ENCODE measurements at regions not wholly inside any gene's neighbourhood (a gene's known extent, or its start where the extent isn't known, plus 50 kb on each side); places are given as distances from the start of the nearest gene placed in this dataset.
A peak's percentile ranks its signal among the peaks of the same experiment; 100 is the strongest.
"Not testable (repeated sequence)": the region's sequence is repeated elsewhere in the genome, so short reads cannot be mapped to it uniquely, and the experiment has no call there.

GRCh38 chr5:18285257-18285656 is 651.0 kb downstream of the TAF11L14 start:
- in situ Hi-C loops (cut with HindIII; ENCODE audit: low sequenced_read_pairs): no loop called here
- DNase-seq (ENCODE audit: low read depth, low spot score): no peak
- no peak for TF ChIP-seq CTCF (IDR thresholded peaks at IDR 0.05; ENCODE audit: low read depth, low read length)
- no peak overlapping the region for H3K4me3 ChIP-seq (ENCODE audit: low read depth, low read length)

GRCh38 chr5:18292146-18292545 is 657.9 kb downstream of the TAF11L14 start:
- in situ Hi-C loops (cut with HindIII; ENCODE audit: low sequenced_read_pairs): no loop called here
- no peak overlapping the region for H3K4me3 ChIP-seq (ENCODE audit: low read depth, low read length)
- no peak for TF ChIP-seq CTCF (IDR thresholded peaks at IDR 0.05; ENCODE audit: low read depth, low read length)

GRCh38 chr5:18295696-18296095 is 661.4 kb downstream of the TAF11L14 start:
- H3K4me3 ChIP-seq (ENCODE audit: low read depth, low read length); in situ Hi-C loops (cut with HindIII; ENCODE audit: low sequenced_read_pairs); DNase-seq (ENCODE audit: low read depth, low spot score): not testable (repeated sequence)

More at GRCh38 chr5:18292146-18292545, 657.9 kb downstream of the TAF11L14 start:
- no peak for DNase-seq (ENCODE audit: low read depth, low spot score)

GRCh38 chr5:18299166-18299565 is 664.9 kb downstream of the TAF11L14 start:
- no peak for DNase-seq (ENCODE audit: low read depth, low spot score)
- in situ Hi-C loops (cut with HindIII; ENCODE audit: low sequenced_read_pairs): no loop called here
- H3K4me3 ChIP-seq (ENCODE audit: low read depth, low read length): no peak overlapping the region
- no peak for TF ChIP-seq CTCF (IDR thresholded peaks at IDR 0.05; ENCODE audit: low read depth, low read length)

- in situ Hi-C loops (cut with HindIII; ENCODE audit: low sequenced_read_pairs): no loop called here
- DNase-seq (ENCODE audit: low read depth, low spot score): peak; percentile 33
- peak; percentile 80 for TF ChIP-seq CTCF (IDR thresholded peaks at IDR 0.05; ENCODE audit: low read depth, low read length)
- no peak overlapping the region for H3K4me3 ChIP-seq (ENCODE audit: low read depth, low read length)
Observed at GRCh38 chr5:18305288-18305924, 671.1 kb downstream of the TAF11L14 start.

GRCh38 chr5:18311266-18311665 is 677.0 kb downstream of the TAF11L14 start:
- DNase-seq (ENCODE audit: low read depth, low spot score): no peak
- in situ Hi-C loops (cut with HindIII; ENCODE audit: low sequenced_read_pairs): no loop called here
- H3K4me3 ChIP-seq (ENCODE audit: low read depth, low read length): no peak overlapping the region
- TF ChIP-seq CTCF (IDR thresholded peaks at IDR 0.05; ENCODE audit: low read depth, low read length): no peak

GRCh38 chr5:18312016-18312415 is 677.8 kb downstream of the TAF11L14 start:
- DNase-seq (ENCODE audit: low read depth, low spot score): no peak
- no peak overlapping the region for H3K4me3 ChIP-seq (ENCODE audit: low read depth, low read length)
- in situ Hi-C loops (cut with HindIII; ENCODE audit: low sequenced_read_pairs): no loop called here
- TF ChIP-seq CTCF (IDR thresholded peaks at IDR 0.05; ENCODE audit: low read depth, low read length): no peak

All from astrocyte of the spinal cord (primary cell).